Nephron (organoid): ENCODE measurements at regions not wholly inside any gene's neighbourhood (a gene's known extent, or its start where the extent isn't known, plus 50 kb on each side); places are given as distances from the start of the nearest gene placed in this dataset.

Source experiments
- H3K27ac Mint-ChIP-seq, 3 experiments: 2 replicates each; pipeline ENCODE4 v1.8.0; 2020; ENCODE audit warnings: mixed read lengths in 3 of 3, mild to moderate bottlenecking in 2 of 3, moderate library complexity in 1 of 3
- H3K27me3 Mint-ChIP-seq: 2 replicates; pipeline ENCODE4 v1.8.0; 2021; ENCODE audit warnings: low read depth, mild to moderate bottlenecking, moderate library complexity, mixed read lengths
- H3K36me3 Mint-ChIP-seq: 2 replicates; pipeline ENCODE4 v1.8.0; 2020; ENCODE audit warnings: low read depth, mixed read lengths
- H3K4me1 Mint-ChIP-seq: 2 replicates; pipeline ENCODE4 v1.8.0; 2020; ENCODE audit warnings: mixed read lengths
- H3K4me3 Mint-ChIP-seq, 3 experiments: 2 replicates each; pipeline ENCODE4 v1.8.0; 2020; ENCODE audit warnings: mild to moderate bottlenecking in 3 of 3, mixed read lengths in 3 of 3, moderate library complexity in 2 of 3
- H3K9me3 Mint-ChIP-seq: 2 replicates; pipeline ENCODE4 v1.8.0; 2020; ENCODE audit warnings: mixed read lengths
- CTCF ChIP-seq, 3 experiments: fragments of 200-600 bp; sonication (generic); IDR thresholded peaks; one replicate each; pipeline ENCODE4 v1.5.0; 2021; ENCODE audit warnings: antibody characterized with exemption in 3 of 3; ENCODE audit not compliant: unreplicated experiment in 3 of 3

- Mint-ChIP-seq H3K9me3 (no peaks in the 10 kb centered on the region), H3K27ac (peak overlapping the region in 1 of 3 experiments; percentile 72), H3K36me3 (no peaks in the 10 kb centered on the region), H3K4me3 (no peak overlapping the region), H3K27me3 (peaks cover 14% of the 10 kb centered on the region), H3K4me1 (peaks cover 4% of the 10 kb centered on the region)
- no peak for TF ChIP-seq CTCF (IDR thresholded peaks at IDR 0.05; ENCODE audit: unreplicated experiment in 3 of 3)
Observed at GRCh38 chr11:69970785-69971535, 107.2 kb upstream of the ANO1 start.

- H3K4me3 Mint-ChIP-seq, result no peak overlapping the region
- TF ChIP-seq CTCF (IDR thresholded peaks at IDR 0.05; ENCODE audit: unreplicated experiment in 3 of 3), result no peak
- H3K27me3 Mint-ChIP-seq, result peaks cover 14% of the 10 kb centered on the region
- H3K36me3 Mint-ChIP-seq, result no peaks in the 10 kb centered on the region
- H3K4me1 Mint-ChIP-seq, result peaks cover 4% of the 10 kb centered on the region
- H3K9me3 Mint-ChIP-seq, result no peaks in the 10 kb centered on the region
- H3K27ac Mint-ChIP-seq, result peak overlapping the region in 1 of 3 experiments; percentile 52
Observed at GRCh38 chr11:69971741-69972140, 106.4 kb upstream of the ANO1 start.

- Mint-ChIP-seq H3K27ac (peak overlapping the region in 2 of 3 experiments; percentile 28 to 70), H3K9me3 (no peaks in the 10 kb centered on the region), H3K4me1 (peaks cover 4% of the 10 kb centered on the region), H3K4me3 (no peak overlapping the region), H3K36me3 (no peaks in the 10 kb centered on the region), H3K27me3 (peaks cover 15% of the 10 kb centered on the region)
- TF ChIP-seq CTCF (IDR thresholded peaks at IDR 0.05; ENCODE audit: unreplicated experiment in 3 of 3), result no peak
Observed at GRCh38 chr11:69972351-69972802, 105.7 kb upstream of the ANO1 start.

- Mint-ChIP-seq H3K9me3 (no peaks in the 10 kb centered on the region), H3K4me1 (peaks cover 16% of the 10 kb centered on the region), H3K36me3 (no peaks in the 10 kb centered on the region), H3K27ac (no peak overlapping the region), H3K27me3 (peaks cover 29% of the 10 kb centered on the region), H3K4me3 (no peak overlapping the region)
- TF ChIP-seq CTCF (IDR thresholded peaks at IDR 0.05; ENCODE audit: unreplicated experiment in 3 of 3), result no peak
Observed at GRCh38 chr11:69974528-69974927, 103.6 kb upstream of the ANO1 start.

GRCh38 chr11:69975822-69976221, 102.3 kb upstream of the ANO1 start:
- no peak for TF ChIP-seq CTCF (IDR thresholded peaks at IDR 0.05; ENCODE audit: unreplicated experiment in 3 of 3)
- Mint-ChIP-seq H3K36me3 (no peaks in the 10 kb centered on the region), H3K27ac (no peak overlapping the region), H3K27me3 (peaks cover 29% of the 10 kb centered on the region), H3K4me3 (no peak overlapping the region), H3K4me1 (peaks cover 17% of the 10 kb centered on the region), H3K9me3 (no peaks in the 10 kb centered on the region)

GRCh38 chr11:69976794-69977193, 101.3 kb upstream of the ANO1 start:
- no peak for TF ChIP-seq CTCF (IDR thresholded peaks at IDR 0.05; ENCODE audit: unreplicated experiment in 3 of 3)
- H3K27ac Mint-ChIP-seq, result no peak overlapping the region
- no peaks in the 10 kb centered on the region for H3K36me3 Mint-ChIP-seq
- no peak overlapping the region for H3K4me3 Mint-ChIP-seq
- H3K9me3 Mint-ChIP-seq, result no peaks in the 10 kb centered on the region
- H3K27me3 Mint-ChIP-seq, result peaks cover 35% of the 10 kb centered on the region
- H3K4me1 Mint-ChIP-seq, result peaks cover 25% of the 10 kb centered on the region
